IPS-NIHi11 (cell line): ENCODE measurements at regions not wholly inside any gene's neighbourhood (a gene's known extent, or its start where the extent isn't known, plus 50 kb on each side); places are given as distances from the start of the nearest gene placed in this dataset.
"Not testable (repeated sequence)": the region's sequence is repeated elsewhere in the genome, so short reads cannot be mapped to it uniquely, and the experiment has no call there.

Experiments used
- DNase-seq: peaks from one replicate; pipeline ENCODE4 v3.0.0; 2012; ENCODE audit warnings: mixed read lengths, low spot score

GRCh38 chr7:67301667-67302066 lies 305.0 kb downstream of the TYW1 start:
- DNase-seq: no peak

- DNase-seq: peak; percentile 99
Measured at GRCh38 chr7:67302113-67303039, 305.7 kb downstream of the TYW1 start.

GRCh38 chr7:67304846-67305245 lies 308.2 kb downstream of the TYW1 start:
- DNase-seq: not testable (repeated sequence)

GRCh38 chr7:67306331-67306730 lies 309.7 kb downstream of the TYW1 start:
- no peak for DNase-seq

GRCh38 chr7:67309764-67310549 lies 313.3 kb downstream of the TYW1 start:
- no peak for DNase-seq

- no peak for DNase-seq
Measured at GRCh38 chr7:67311901-67312300, 315.3 kb downstream of the TYW1 start.

- DNase-seq: no peak
Measured at GRCh38 chr7:67313213-67313612, 316.6 kb downstream of the TYW1 start.

- not testable (repeated sequence) for DNase-seq
Measured at GRCh38 chr7:67316902-67317301, 320.3 kb downstream of the TYW1 start.

- DNase-seq: not testable (repeated sequence)
Measured at GRCh38 chr7:67328257-67328656, 331.6 kb downstream of the TYW1 start.

- not testable (repeated sequence) for DNase-seq
Measured at GRCh38 chr7:67335165-67335564, 338.5 kb downstream of the TYW1 start.

- DNase-seq: not testable (repeated sequence)
Measured at GRCh38 chr7:67335663-67336062, 339.0 kb downstream of the TYW1 start.

- not testable (repeated sequence) for DNase-seq
Measured at GRCh38 chr7:67338545-67338944, 341.9 kb downstream of the TYW1 start.

GRCh38 chr7:67341153-67341768 lies 344.6 kb downstream of the TYW1 start:
- no peak for DNase-seq

GRCh38 chr7:67343114-67343513 lies 346.5 kb downstream of the TYW1 start:
- no peak for DNase-seq

- no peak for DNase-seq
Measured at GRCh38 chr7:67343572-67343971, 346.9 kb downstream of the TYW1 start.

GRCh38 chr7:67344481-67345193 lies 348.0 kb downstream of the TYW1 start:
- DNase-seq: no peak

- no peak for DNase-seq
Measured at GRCh38 chr7:67346126-67346525, 349.5 kb downstream of the TYW1 start.

- DNase-seq: no peak
Measured at GRCh38 chr7:67346876-67347275, 350.2 kb downstream of the TYW1 start.

- DNase-seq: no peak
Measured at GRCh38 chr7:67348171-67348570, 351.5 kb downstream of the TYW1 start.

GRCh38 chr7:67357653-67358052 lies 361.0 kb downstream of the TYW1 start:
- not testable (repeated sequence) for DNase-seq

- DNase-seq: not testable (repeated sequence)
Measured at GRCh38 chr7:67358316-67358715, 361.7 kb downstream of the TYW1 start.

GRCh38 chr7:67358738-67359137 lies 362.1 kb downstream of the TYW1 start:
- not testable (repeated sequence) for DNase-seq
